Activated CD4-positive, alpha-beta T cell treated with anti-CD3 and anti-CD28 coated beads, Interleukin-2, amount 10 ng/mL, durations not matched to agents 24 days and 14 days (primary cell): ENCODE measurements at regions not wholly inside any gene's neighbourhood (a gene's known extent, or its start where the extent isn't known, plus 50 kb on each side); places are given as distances from the start of the nearest gene placed in this dataset.

ENCODE experiments used
- DNase-seq: peaks from one replicate; pipeline ENCODE4 v3.0.0; 2022
- H3K27ac Mint-ChIP-seq: one replicate; pipeline ENCODE4 v1.8.0; 2022; ENCODE audit warnings: mild to moderate bottlenecking, mixed read lengths
- H3K27me3 Mint-ChIP-seq: one replicate; pipeline ENCODE4 v1.8.0; 2022; ENCODE audit warnings: mixed read lengths
- H3K36me3 Mint-ChIP-seq: one replicate; pipeline ENCODE4 v1.8.0; 2022; ENCODE audit warnings: low read depth, mild to moderate bottlenecking, mixed read lengths
- H3K4me1 Mint-ChIP-seq: one replicate; pipeline ENCODE4 v1.8.0; 2021; ENCODE audit warnings: mixed read lengths
- H3K4me3 Mint-ChIP-seq: one replicate; pipeline ENCODE4 v1.8.0; 2022; ENCODE audit warnings: mild to moderate bottlenecking, moderate library complexity, mixed read lengths
- H3K9me3 Mint-ChIP-seq: one replicate; pipeline ENCODE4 v1.8.0; 2021; ENCODE audit warnings: mixed read lengths
- intact Hi-C: fragments of 100-400 bp; cut with micrococcal nuclease; formaldehyde crosslinking; loops from one replicate; pipeline ENCODE4 v1.15.1; 2023

- H3K9me3 Mint-ChIP-seq: peaks cover 3% of the 10 kb centered on the region
- intact Hi-C loops: no loop called here
Measured at GRCh38 chr5:164265566-164265965, 760.1 kb downstream of the MAT2B start.

GRCh38 chr5:164266571-164266970, 761.2 kb downstream of the MAT2B start:
- Mint-ChIP-seq H3K27ac (no peak overlapping the region), H3K4me3 (no peak overlapping the region), H3K36me3 (no peaks in the 10 kb centered on the region), H3K27me3 (no peaks in the 10 kb centered on the region), H3K4me1 (no peaks in the 10 kb centered on the region), H3K9me3 (peaks cover 3% of the 10 kb centered on the region)
- DNase-seq: no peak
- intact Hi-C loops: no loop called here

More at GRCh38 chr5:164265566-164265965, 760.1 kb downstream of the MAT2B start:
- DNase-seq: no peak
- no peak overlapping the region for H3K4me3 Mint-ChIP-seq
- H3K27me3 Mint-ChIP-seq: no peaks in the 10 kb centered on the region
- no peaks in the 10 kb centered on the region for H3K4me1 Mint-ChIP-seq
- H3K36me3 Mint-ChIP-seq: no peaks in the 10 kb centered on the region
- no peak overlapping the region for H3K27ac Mint-ChIP-seq

DNA sequence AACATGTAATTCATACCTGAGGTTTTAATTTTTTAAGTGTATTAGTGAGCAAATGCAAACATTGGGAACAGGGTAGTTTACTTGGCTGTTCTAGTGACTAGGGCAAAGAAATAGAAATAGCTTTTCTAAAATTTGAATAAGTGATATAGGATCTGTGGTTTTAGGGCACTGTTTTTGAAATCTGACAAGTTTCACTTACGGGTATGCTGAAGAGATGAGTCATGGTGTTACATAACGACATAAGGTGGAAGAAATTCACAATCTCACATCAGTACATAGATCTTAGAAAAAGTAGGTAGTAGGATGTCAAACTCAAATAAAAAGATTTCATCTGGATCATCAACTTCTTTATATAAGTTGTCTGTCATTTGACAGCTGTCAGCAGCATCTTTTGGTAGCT, 772.3 kb downstream of the MAT2B start:
- Mint-ChIP-seq H3K27me3 (no peaks in the 10 kb centered on the region), H3K9me3 (no peaks in the 10 kb centered on the region), H3K36me3 (no peaks in the 10 kb centered on the region), H3K27ac (no peak overlapping the region), H3K4me1 (no peaks in the 10 kb centered on the region), H3K4me3 (no peak overlapping the region)
- intact Hi-C loops: no loop called here
- no peak for DNase-seq

DNA sequence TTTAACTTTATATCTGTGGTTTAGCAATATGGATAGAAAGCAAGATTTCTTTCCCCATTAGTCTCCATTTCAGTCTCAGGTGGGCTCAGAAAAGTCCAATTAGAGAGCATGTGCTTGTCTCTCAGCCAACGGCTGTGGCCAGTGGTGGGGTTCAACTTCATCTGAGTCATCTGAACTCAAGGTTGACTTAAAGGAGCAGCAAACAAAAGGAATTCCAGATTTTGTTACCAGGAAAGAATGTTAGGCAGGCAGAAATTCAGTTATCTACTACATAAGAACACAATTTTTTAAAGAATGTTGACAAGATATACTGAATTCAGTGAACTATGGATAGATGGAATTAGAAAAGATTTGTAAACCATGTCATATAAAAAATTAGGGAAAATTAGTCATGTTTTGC, 784.1 kb downstream of the MAT2B start:
- intact Hi-C loops: no loop called here
- no peaks in the 10 kb centered on the region for H3K4me1 Mint-ChIP-seq
- DNase-seq: no peak
- H3K36me3 Mint-ChIP-seq: no peaks in the 10 kb centered on the region
- H3K27ac Mint-ChIP-seq: no peak overlapping the region
- H3K27me3 Mint-ChIP-seq: no peaks in the 10 kb centered on the region
- H3K4me3 Mint-ChIP-seq: no peak overlapping the region
- H3K9me3 Mint-ChIP-seq: peaks cover 6% of the 10 kb centered on the region

- Mint-ChIP-seq H3K4me1 (no peaks in the 10 kb centered on the region), H3K4me3 (no peak overlapping the region), H3K9me3 (no peaks in the 10 kb centered on the region), H3K27me3 (no peaks in the 10 kb centered on the region), H3K36me3 (no peaks in the 10 kb centered on the region), H3K27ac (no peak overlapping the region)
- intact Hi-C loops: no loop called here
- DNase-seq: no peak
Measured at GRCh38 chr5:164296603-164297080, 791.2 kb downstream of the MAT2B start.

GRCh38 chr5:164298165-164298564, 792.7 kb downstream of the MAT2B start:
- Mint-ChIP-seq H3K4me3 (no peak overlapping the region), H3K9me3 (no peaks in the 10 kb centered on the region), H3K36me3 (no peaks in the 10 kb centered on the region), H3K27ac (no peak overlapping the region), H3K4me1 (no peaks in the 10 kb centered on the region), H3K27me3 (no peaks in the 10 kb centered on the region)
- intact Hi-C loops: no loop called here
- no peak for DNase-seq

DNA sequence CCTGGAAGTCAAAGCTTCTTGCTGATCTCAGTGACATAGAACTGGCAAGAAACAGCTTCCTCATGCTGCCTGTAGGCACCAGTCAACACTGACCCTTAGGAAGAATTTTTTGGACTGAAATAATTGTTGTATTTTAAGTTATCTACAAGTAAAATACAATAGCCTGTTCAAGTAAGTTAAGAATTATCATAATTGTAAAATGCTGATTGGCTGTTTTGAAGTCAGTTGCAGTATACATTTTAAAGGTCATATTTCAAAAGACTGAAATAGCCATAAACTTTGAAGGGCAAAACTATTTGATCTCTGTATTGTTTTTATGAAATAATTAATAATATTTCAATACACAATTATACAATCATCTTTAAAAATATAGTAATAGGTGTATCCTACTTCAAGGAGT, 794.9 kb downstream of the MAT2B start:
- H3K27ac Mint-ChIP-seq: no peak overlapping the region
- H3K4me1 Mint-ChIP-seq: no peaks in the 10 kb centered on the region
- no peaks in the 10 kb centered on the region for H3K27me3 Mint-ChIP-seq
- intact Hi-C loops: no loop called here
- H3K9me3 Mint-ChIP-seq: no peaks in the 10 kb centered on the region
- DNase-seq: no peak
- no peaks in the 10 kb centered on the region for H3K36me3 Mint-ChIP-seq
- H3K4me3 Mint-ChIP-seq: no peak overlapping the region

GRCh38 chr5:164301136-164301535, 795.7 kb downstream of the MAT2B start:
- intact Hi-C loops: no loop called here
- Mint-ChIP-seq H3K36me3 (no peaks in the 10 kb centered on the region), H3K27me3 (no peaks in the 10 kb centered on the region), H3K9me3 (no peaks in the 10 kb centered on the region), H3K27ac (no peak overlapping the region), H3K4me3 (no peak overlapping the region), H3K4me1 (no peaks in the 10 kb centered on the region)
- DNase-seq: no peak

- no peak overlapping the region for H3K27ac Mint-ChIP-seq
- intact Hi-C loops: no loop called here
Measured at GRCh38 chr5:164301708-164302107, 796.3 kb downstream of the MAT2B start.

GRCh38 chr5:164302533-164303235, 797.3 kb downstream of the MAT2B start:
- Mint-ChIP-seq H3K27ac (no peak overlapping the region), H3K36me3 (no peaks in the 10 kb centered on the region), H3K4me3 (no peak overlapping the region), H3K9me3 (no peaks in the 10 kb centered on the region), H3K4me1 (no peaks in the 10 kb centered on the region), H3K27me3 (no peaks in the 10 kb centered on the region)
- no peak for DNase-seq
- intact Hi-C loops: no loop called here

More at GRCh38 chr5:164301708-164302107, 796.3 kb downstream of the MAT2B start:
- no peaks in the 10 kb centered on the region for H3K36me3 Mint-ChIP-seq
- no peaks in the 10 kb centered on the region for H3K4me1 Mint-ChIP-seq
- no peaks in the 10 kb centered on the region for H3K9me3 Mint-ChIP-seq
- no peak overlapping the region for H3K4me3 Mint-ChIP-seq
- H3K27me3 Mint-ChIP-seq: no peaks in the 10 kb centered on the region
- DNase-seq: no peak

DNA sequence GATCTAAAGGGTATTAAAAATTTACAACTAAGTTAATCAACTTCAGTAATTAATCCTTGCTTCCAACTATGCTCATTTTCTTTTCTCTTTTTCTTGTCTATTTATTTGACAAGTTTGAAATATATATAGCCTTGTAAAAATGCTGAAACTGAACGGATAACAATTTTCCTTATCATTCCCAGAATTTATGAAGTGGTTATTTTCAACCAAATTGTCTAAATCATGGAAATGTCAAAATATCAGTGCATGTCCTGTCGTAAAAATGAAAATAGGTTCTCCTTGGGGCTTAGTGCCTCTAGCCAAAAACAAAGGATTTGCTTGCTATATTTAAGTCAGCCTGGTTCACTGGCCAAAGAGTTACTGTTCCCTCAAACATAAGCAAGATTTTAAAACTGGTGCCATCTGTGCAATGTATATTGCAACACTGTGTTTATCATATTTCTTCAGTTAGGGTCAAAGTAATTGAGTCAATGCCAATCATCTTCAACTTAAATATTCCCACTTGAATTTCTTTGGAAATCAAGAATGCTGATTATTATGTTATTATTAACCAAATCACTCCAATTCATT, 798.3 kb downstream of the MAT2B start:
- H3K4me3 Mint-ChIP-seq: no peak overlapping the region

DNA sequence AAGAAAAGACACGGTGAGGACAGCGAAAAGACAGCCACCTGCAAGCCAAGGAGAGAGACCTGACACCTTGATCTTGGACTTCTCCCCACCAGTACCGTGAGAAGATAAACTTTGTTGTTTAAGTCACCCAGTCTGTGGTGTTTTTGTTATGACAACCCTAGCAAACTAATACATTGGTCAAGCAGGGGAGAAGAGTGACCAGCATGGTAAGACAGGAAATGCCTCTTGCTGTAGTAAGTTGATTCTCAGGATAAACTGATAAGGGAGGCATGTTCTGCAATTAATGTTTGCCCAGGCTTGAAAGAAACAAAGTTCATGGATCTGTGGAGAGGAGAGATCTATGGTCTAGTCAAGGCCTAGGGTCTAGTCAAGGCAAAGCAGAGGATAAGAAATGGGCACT, 801.2 kb downstream of the MAT2B start:
- Mint-ChIP-seq H3K36me3 (no peaks in the 10 kb centered on the region), H3K4me1 (no peaks in the 10 kb centered on the region), H3K4me3 (no peak overlapping the region), H3K27ac (no peak overlapping the region), H3K27me3 (no peaks in the 10 kb centered on the region), H3K9me3 (no peaks in the 10 kb centered on the region)
- intact Hi-C loops: no loop called here
- no peak for DNase-seq

More for the DNA sequence above, 798.3 kb downstream of the MAT2B start:
- H3K9me3 Mint-ChIP-seq: no peaks in the 10 kb centered on the region
- H3K36me3 Mint-ChIP-seq: no peaks in the 10 kb centered on the region
- no peak for DNase-seq
- no peak overlapping the region for H3K27ac Mint-ChIP-seq
- intact Hi-C loops: no loop called here
- H3K4me1 Mint-ChIP-seq: no peaks in the 10 kb centered on the region
- H3K27me3 Mint-ChIP-seq: no peaks in the 10 kb centered on the region

DNA sequence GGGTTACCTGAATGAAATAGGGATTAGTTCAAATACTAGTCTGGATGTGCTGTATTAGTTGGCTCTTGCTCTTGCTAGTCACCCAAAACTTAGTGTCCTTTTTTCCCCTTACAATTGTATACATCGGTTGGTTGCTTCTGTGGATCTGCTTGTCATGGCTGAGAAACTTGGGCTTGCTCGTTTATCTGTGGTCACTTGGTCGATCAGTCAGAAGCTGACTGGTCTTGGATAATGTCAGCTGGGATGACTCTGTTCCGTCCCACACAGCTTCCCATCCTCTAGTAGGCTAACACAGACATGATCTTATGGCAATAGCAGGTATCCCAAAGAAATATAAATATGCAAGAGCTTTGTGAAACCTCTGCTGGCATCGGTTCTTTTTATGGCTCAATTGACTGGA, 807.4 kb downstream of the MAT2B start:
- intact Hi-C loops: no loop called here
- Mint-ChIP-seq H3K27ac (no peak overlapping the region), H3K4me1 (no peaks in the 10 kb centered on the region), H3K4me3 (no peak overlapping the region), H3K36me3 (no peaks in the 10 kb centered on the region), H3K9me3 (no peaks in the 10 kb centered on the region), H3K27me3 (no peaks in the 10 kb centered on the region)
- DNase-seq: no peak

DNA sequence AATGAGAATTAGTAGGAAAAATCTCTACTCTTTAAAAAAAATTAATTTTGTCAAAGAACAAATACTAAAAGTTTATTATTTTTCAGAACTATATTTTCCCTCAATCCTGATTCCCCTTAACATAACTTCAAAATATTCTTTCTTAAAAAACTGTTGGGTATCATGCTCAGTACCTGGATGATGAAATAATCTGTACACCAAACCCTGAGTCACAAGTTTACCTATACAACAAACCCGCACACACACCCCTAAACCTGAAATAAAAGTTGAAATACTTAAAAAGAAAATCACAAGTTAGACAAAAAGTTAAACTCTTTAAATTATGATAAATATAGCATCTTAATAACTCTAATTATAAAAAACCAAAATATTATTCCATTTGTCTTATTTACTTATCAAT, 812.3 kb downstream of the MAT2B start:
- intact Hi-C loops: no loop called here
- no peak overlapping the region for H3K4me3 Mint-ChIP-seq

DNA sequence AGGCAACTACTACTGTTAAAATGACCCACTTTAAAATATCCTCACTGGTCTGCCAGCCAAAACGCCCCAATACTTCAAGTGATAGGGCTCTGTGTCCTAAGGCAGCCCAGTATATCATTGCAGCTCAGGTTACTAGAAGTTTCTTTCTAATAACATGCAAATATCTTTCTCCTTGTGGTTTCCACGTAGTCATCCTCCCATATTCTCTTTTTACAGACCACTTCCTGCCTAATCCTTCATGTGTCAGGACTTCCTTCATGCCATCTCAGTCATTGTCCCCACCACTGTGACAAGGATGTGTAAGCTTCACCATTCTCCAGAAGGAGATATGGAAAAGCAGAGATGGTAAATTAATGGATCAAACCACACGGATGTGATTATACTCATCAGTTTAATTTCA, 813.7 kb downstream of the MAT2B start:
- Mint-ChIP-seq H3K9me3 (no peaks in the 10 kb centered on the region), H3K4me1 (no peaks in the 10 kb centered on the region), H3K27ac (no peak overlapping the region), H3K27me3 (no peaks in the 10 kb centered on the region), H3K36me3 (no peaks in the 10 kb centered on the region), H3K4me3 (no peak overlapping the region)
- intact Hi-C loops: no loop called here
- no peak for DNase-seq

More for the DNA sequence above, 812.3 kb downstream of the MAT2B start:
- Mint-ChIP-seq H3K36me3 (no peaks in the 10 kb centered on the region), H3K27ac (no peak overlapping the region), H3K27me3 (no peaks in the 10 kb centered on the region), H3K9me3 (no peaks in the 10 kb centered on the region), H3K4me1 (no peaks in the 10 kb centered on the region)
- DNase-seq: no peak
